DND-41 (cell line): ENCODE measurements at regions not wholly inside any gene's neighbourhood (a gene's known extent, or its start where the extent isn't known, plus 50 kb on each side); places are given as distances from the start of the nearest gene placed in this dataset.

Experiments used
- ATAC-seq: fragments of 200-7000 bp; cut with Tn5 transposase; 3 replicates; pipeline ENCODE4 v1.9.1; 2021; ENCODE audit warnings: low read depth; ENCODE audit not compliant: insufficient read depth
- DNase-seq: peaks from one replicate; pipeline ENCODE4 v3.0.0-alpha.2; 2020
- H2AFZ ChIP-seq: 2 replicates; pipeline ENCODE4 v1.6.0; 2012; ENCODE audit warnings: low read depth, low read length
- H3K27ac ChIP-seq: 2 replicates; pipeline ENCODE4 v1.5.1; 2012; ENCODE audit warnings: low read length, inconsistent platforms
- H3K27me3 ChIP-seq: fragments of 200-600 bp; sonication (generic); 2 replicates; pipeline ENCODE4 v1.6.0; 2012; ENCODE audit warnings: low read length, mild to moderate bottlenecking, inconsistent platforms; ENCODE audit not compliant: insufficient read depth, poor library complexity
- H3K36me3 ChIP-seq: 2 replicates; pipeline ENCODE4 v1.5.1; 2012; ENCODE audit warnings: low read length, inconsistent platforms; ENCODE audit not compliant: insufficient read depth
- H3K4me1 ChIP-seq: 2 replicates; pipeline ENCODE4 v1.5.1; 2012; ENCODE audit warnings: mild to moderate bottlenecking, low read length; ENCODE audit not compliant: insufficient read depth
- H3K4me2 ChIP-seq: 2 replicates; pipeline ENCODE4 v1.6.0; 2012; ENCODE audit warnings: mild to moderate bottlenecking, moderate library complexity, low read length, inconsistent platforms; ENCODE audit not compliant: insufficient read depth
- H3K4me3 ChIP-seq, 2 experiments: fragments of 200-600 bp in 1 of 2; shearing (Covaris generic) in 1 of 2; 2 replicates each; pipeline ENCODE4 v1.5.1; 2012 to 2016; ENCODE audit warnings: inconsistent platforms in 2 of 2, low read length in 2 of 2, mild to moderate bottlenecking in 2 of 2, low read depth in 1 of 2, moderate library complexity in 1 of 2
- H3K79me2 ChIP-seq: 2 replicates; pipeline ENCODE4 v1.6.0; 2012; ENCODE audit warnings: low read length, inconsistent platforms; ENCODE audit not compliant: insufficient read depth
- H3K9ac ChIP-seq: 2 replicates; pipeline ENCODE4 v1.6.0; 2012; ENCODE audit warnings: low read depth, mild to moderate bottlenecking, inconsistent platforms, low read length, moderate library complexity
- H3K9me3 ChIP-seq: 2 replicates; pipeline ENCODE4 v1.5.1; 2012; ENCODE audit warnings: low read length, moderate library complexity, mild to moderate bottlenecking, inconsistent platforms; ENCODE audit not compliant: insufficient read depth, severe bottlenecking
- H4K20me1 ChIP-seq: 2 replicates; pipeline ENCODE4 v1.6.0; 2012; ENCODE audit warnings: low read length; ENCODE audit not compliant: insufficient read depth
- EZH2 ChIP-seq: IDR thresholded peaks from 3 replicates; pipeline ENCODE4 v1.6.1; 2012; ENCODE audit warnings: borderline replicate concordance, low read depth, mild to moderate bottlenecking, moderate library complexity, low read length, inconsistent platforms; ENCODE audit not compliant: severe bottlenecking
- TF ChIP-seq, protein P1 (sequence below): IDR thresholded peaks from 2 replicates; pipeline ENCODE4 v1.5.1; 2012; ENCODE audit warnings: borderline replicate concordance, low read length, moderate library complexity, mild to moderate bottlenecking; ENCODE audit not compliant: poor library complexity, severe bottlenecking; ENCODE audit errors: extremely low read depth

DNA sequence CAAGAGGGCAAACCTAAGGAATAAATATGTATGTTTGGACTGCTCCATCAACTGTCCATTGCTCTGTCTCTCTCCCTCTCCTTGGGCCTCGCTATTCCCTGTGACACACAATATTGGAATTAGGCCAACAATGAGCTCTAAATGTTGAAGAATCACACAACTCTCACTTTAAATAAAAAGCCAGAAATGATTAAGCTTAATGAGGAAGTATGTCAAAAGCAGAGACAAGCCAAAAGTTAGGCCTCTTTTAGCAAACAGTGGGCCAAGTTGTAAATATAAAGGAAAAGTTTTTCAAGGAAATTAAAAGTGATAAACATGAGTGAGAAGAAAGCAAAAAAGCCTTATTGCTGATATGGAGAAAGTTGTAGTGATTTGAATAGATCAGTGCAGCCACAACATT, 141.0 kb downstream of the VGLL3 start:
- no peak for DNase-seq
- Histone ChIP-seq H3K79me2 (no peaks in the 10 kb centered on the region), H3K27ac (no peak overlapping the region), H3K36me3 (no peaks in the 10 kb centered on the region), H2AFZ (no peak overlapping the region), H3K27me3 (no peaks in the 10 kb centered on the region), H4K20me1 (no peaks in the 10 kb centered on the region), H3K9ac (no peak overlapping the region), H3K4me1 (no peaks in the 10 kb centered on the region), H3K4me2 (no peak overlapping the region), H3K4me3 (no peak overlapping the region), H3K9me3 (no peaks in the 10 kb centered on the region)
- ATAC-seq = no peak
- no peak for TF ChIP-seq EZH2
- TF ChIP-seq, protein P1, sequence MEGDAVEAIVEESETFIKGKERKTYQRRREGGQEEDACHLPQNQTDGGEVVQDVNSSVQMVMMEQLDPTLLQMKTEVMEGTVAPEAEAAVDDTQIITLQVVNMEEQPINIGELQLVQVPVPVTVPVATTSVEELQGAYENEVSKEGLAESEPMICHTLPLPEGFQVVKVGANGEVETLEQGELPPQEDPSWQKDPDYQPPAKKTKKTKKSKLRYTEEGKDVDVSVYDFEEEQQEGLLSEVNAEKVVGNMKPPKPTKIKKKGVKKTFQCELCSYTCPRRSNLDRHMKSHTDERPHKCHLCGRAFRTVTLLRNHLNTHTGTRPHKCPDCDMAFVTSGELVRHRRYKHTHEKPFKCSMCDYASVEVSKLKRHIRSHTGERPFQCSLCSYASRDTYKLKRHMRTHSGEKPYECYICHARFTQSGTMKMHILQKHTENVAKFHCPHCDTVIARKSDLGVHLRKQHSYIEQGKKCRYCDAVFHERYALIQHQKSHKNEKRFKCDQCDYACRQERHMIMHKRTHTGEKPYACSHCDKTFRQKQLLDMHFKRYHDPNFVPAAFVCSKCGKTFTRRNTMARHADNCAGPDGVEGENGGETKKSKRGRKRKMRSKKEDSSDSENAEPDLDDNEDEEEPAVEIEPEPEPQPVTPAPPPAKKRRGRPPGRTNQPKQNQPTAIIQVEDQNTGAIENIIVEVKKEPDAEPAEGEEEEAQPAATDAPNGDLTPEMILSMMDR = no peak

DNA sequence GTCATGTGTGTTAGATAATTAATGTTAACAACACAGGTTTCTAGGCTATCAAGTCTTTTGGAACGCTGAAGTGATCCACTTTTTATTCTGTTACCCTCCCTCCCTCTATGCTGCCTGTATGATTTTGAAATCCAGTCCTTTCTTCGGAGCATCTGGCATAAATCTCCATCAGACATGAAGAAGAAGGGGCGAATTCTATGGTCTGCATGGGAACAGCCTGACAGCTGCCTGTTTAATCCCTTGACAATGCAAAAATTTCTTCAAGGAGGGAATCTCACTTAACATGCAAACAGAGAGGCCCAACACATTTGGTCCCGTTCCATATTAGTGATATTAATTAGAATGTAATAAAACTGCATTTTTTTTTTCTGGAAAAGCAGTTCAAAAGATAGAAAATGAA, 145.2 kb downstream of the VGLL3 start:
- H3K27ac ChIP-seq = no peak overlapping the region
- ATAC-seq = no peak
- no peak for DNase-seq
- H3K79me2 ChIP-seq = no peaks in the 10 kb centered on the region
- H3K36me3 ChIP-seq = no peaks in the 10 kb centered on the region
- H3K9me3 ChIP-seq = no peaks in the 10 kb centered on the region
- H3K4me1 ChIP-seq = no peaks in the 10 kb centered on the region
- no peaks in the 10 kb centered on the region for H3K27me3 ChIP-seq
- no peak overlapping the region for H2AFZ ChIP-seq
- TF ChIP-seq, protein P1 = no peak
- no peak for TF ChIP-seq EZH2
- H3K4me2 ChIP-seq = no peak overlapping the region
- H4K20me1 ChIP-seq = no peaks in the 10 kb centered on the region
- no peak overlapping the region for H3K9ac ChIP-seq
- no peak overlapping the region for H3K4me3 ChIP-seq

DNA sequence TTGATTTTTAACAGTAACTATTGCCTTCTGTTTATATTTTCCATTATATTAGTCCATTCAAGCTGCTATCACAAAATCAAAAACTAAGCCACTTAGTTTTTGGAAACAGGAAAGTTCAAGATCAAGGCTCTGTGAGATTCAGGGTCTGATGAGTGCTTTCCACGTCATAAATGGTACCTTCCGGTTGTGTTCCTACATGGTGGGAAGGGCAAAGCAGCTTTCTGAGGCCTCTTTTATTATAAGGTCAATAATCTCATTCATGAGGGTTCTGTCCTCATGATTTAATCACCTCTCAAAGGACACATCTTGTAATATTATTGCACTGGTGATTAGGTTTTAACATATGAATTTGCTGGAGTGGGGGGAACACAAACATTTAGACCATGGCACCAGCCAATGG, 152.0 kb downstream of the VGLL3 start:
- no peak for ATAC-seq

More for the DNA sequence above, 152.0 kb downstream of the VGLL3 start:
- no peak for DNase-seq
- H4K20me1 ChIP-seq = no peaks in the 10 kb centered on the region
- H3K9ac ChIP-seq = no peak overlapping the region
- H3K27ac ChIP-seq = no peak overlapping the region
- H3K4me2 ChIP-seq = no peak overlapping the region
- TF ChIP-seq, protein P1 = no peak
- TF ChIP-seq EZH2 = no peak
- H3K36me3 ChIP-seq = no peaks in the 10 kb centered on the region
- no peaks in the 10 kb centered on the region for H3K27me3 ChIP-seq
- no peaks in the 10 kb centered on the region for H3K4me1 ChIP-seq
- H3K79me2 ChIP-seq = no peaks in the 10 kb centered on the region
- no peaks in the 10 kb centered on the region for H3K9me3 ChIP-seq
- no peak overlapping the region for H2AFZ ChIP-seq
- H3K4me3 ChIP-seq = no peak overlapping the region
